Muscle of leg (tissue), 3 donors: ENCODE measurements at regions not wholly inside any gene's neighbourhood (a gene's known extent, or its start where the extent isn't known, plus 50 kb on each side); places are given as distances from the start of the nearest gene placed in this dataset.

Source experiments
- DNase-seq: peaks from one replicate; pipeline ENCODE4 v3.0.0; 2013
- H3K27ac ChIP-seq: one replicate; pipeline ENCODE4 v1.5.1; 2013; ENCODE audit warnings: mild to moderate bottlenecking, low read length, control low read depth
- H3K27me3 ChIP-seq: one replicate; pipeline ENCODE4 v1.6.1; 2013; ENCODE audit warnings: low read length; ENCODE audit not compliant: control insufficient read depth, insufficient read depth
- H3K36me3 ChIP-seq: one replicate; pipeline ENCODE4 v1.6.1; 2013; ENCODE audit warnings: low read length; ENCODE audit not compliant: control insufficient read depth, insufficient read depth
- H3K4me1 ChIP-seq: one replicate; pipeline ENCODE4 v1.6.1; 2013; ENCODE audit warnings: low read length; ENCODE audit not compliant: control insufficient read depth, insufficient read depth
- H3K4me3 ChIP-seq: one replicate; pipeline ENCODE4 v1.5.1; 2013; ENCODE audit warnings: low read length, control low read depth
- H3K9me3 ChIP-seq: replicated peaks from 2 replicates; pipeline ENCODE4 v1.6.1; 2013; ENCODE audit warnings: low read depth, low read length; ENCODE audit not compliant: control insufficient read depth
- WGBS: methylation state at CpG from one replicate; pipeline ENCODE4 v1.1.5; 2013; ENCODE audit warnings: missing lambda C conversion rate; ENCODE audit not compliant: insufficient coverage; 5-methylcytosine and 5-hydroxymethylcytosine counted together

- no CpG with 5 or more reads among the region's 2 CpGs for WGBS
- H3K4me1 ChIP-seq: no peaks in the 10 kb centered on the region
- DNase-seq: no peak
- no peaks in the 10 kb centered on the region for H3K36me3 ChIP-seq
- no peak overlapping the region for H3K27ac ChIP-seq
- H3K4me3 ChIP-seq: no peak overlapping the region
- peaks cover 4% of the 10 kb centered on the region for H3K9me3 ChIP-seq
- H3K27me3 ChIP-seq: no peaks in the 10 kb centered on the region
Observed at GRCh38 chr4:107562316-107562715, 157.7 kb downstream of the PAPSS1 start.

GRCh38 chr4:107561481-107561880 lies 158.6 kb downstream of the PAPSS1 start:
- Histone ChIP-seq H3K4me1 (no peaks in the 10 kb centered on the region), H3K4me3 (no peak overlapping the region), H3K27me3 (no peaks in the 10 kb centered on the region), H3K36me3 (no peaks in the 10 kb centered on the region), H3K27ac (no peak overlapping the region), H3K9me3 (peaks cover 4% of the 10 kb centered on the region)
- WGBS: no CpG with 5 or more reads among the region's 4 CpGs
- no peak for DNase-seq

GRCh38 chr4:107559653-107560052 lies 160.4 kb downstream of the PAPSS1 start:
- peaks cover 4% of the 10 kb centered on the region for H3K9me3 ChIP-seq
- H3K36me3 ChIP-seq: no peaks in the 10 kb centered on the region
- no peaks in the 10 kb centered on the region for H3K4me1 ChIP-seq
- no peaks in the 10 kb centered on the region for H3K27me3 ChIP-seq
- H3K4me3 ChIP-seq: no peak overlapping the region
- DNase-seq: no peak
- no peak overlapping the region for H3K27ac ChIP-seq

GRCh38 chr4:107552306-107552705 lies 167.7 kb downstream of the PAPSS1 start:
- no CpG with 5 or more reads among the region's 3 CpGs for WGBS
- Histone ChIP-seq H3K4me3 (no peak overlapping the region), H3K4me1 (peaks cover 4% of the 10 kb centered on the region), H3K36me3 (no peaks in the 10 kb centered on the region), H3K9me3 (no peaks in the 10 kb centered on the region), H3K27me3 (no peaks in the 10 kb centered on the region), H3K27ac (no peak overlapping the region)
- no peak for DNase-seq

GRCh38 chr4:107548211-107548905 lies 171.7 kb downstream of the PAPSS1 start:
- no peaks in the 10 kb centered on the region for H3K27me3 ChIP-seq
- no peaks in the 10 kb centered on the region for H3K36me3 ChIP-seq
- 60% methylated on average over 2 of the region's 7 CpGs for WGBS
- H3K27ac ChIP-seq: no peak overlapping the region
- no peaks in the 10 kb centered on the region for H3K9me3 ChIP-seq
- no peak overlapping the region for H3K4me3 ChIP-seq
- peaks cover 4% of the 10 kb centered on the region for H3K4me1 ChIP-seq
- DNase-seq: peak; percentile 37

- peaks cover 4% of the 10 kb centered on the region for H3K4me1 ChIP-seq
- no peaks in the 10 kb centered on the region for H3K27me3 ChIP-seq
- H3K4me3 ChIP-seq: no peak overlapping the region
- no peaks in the 10 kb centered on the region for H3K9me3 ChIP-seq
- no peaks in the 10 kb centered on the region for H3K36me3 ChIP-seq
- DNase-seq: no peak
- WGBS: no CpG with 5 or more reads among the region's 2 CpGs
- H3K27ac ChIP-seq: no peak overlapping the region
Observed at GRCh38 chr4:107546638-107547037, 173.4 kb downstream of the PAPSS1 start.

GRCh38 chr4:107541511-107541910 lies 178.5 kb downstream of the PAPSS1 start:
- no peak for DNase-seq
- no peak overlapping the region for H3K27ac ChIP-seq
- no peaks in the 10 kb centered on the region for H3K27me3 ChIP-seq
- no peak overlapping the region for H3K4me3 ChIP-seq
- no peaks in the 10 kb centered on the region for H3K9me3 ChIP-seq
- H3K4me1 ChIP-seq: no peaks in the 10 kb centered on the region
- WGBS: 87% methylated on average over 2 of the region's 2 CpGs
- H3K36me3 ChIP-seq: no peaks in the 10 kb centered on the region

GRCh38 chr4:107531927-107532326 lies 188.1 kb downstream of the PAPSS1 start:
- Histone ChIP-seq H3K4me1 (no peaks in the 10 kb centered on the region), H3K36me3 (no peaks in the 10 kb centered on the region), H3K27ac (no peak overlapping the region), H3K9me3 (no peaks in the 10 kb centered on the region), H3K4me3 (no peak overlapping the region), H3K27me3 (no peaks in the 10 kb centered on the region)
- DNase-seq: no peak
- WGBS: no CpG with 5 or more reads among the region's 1 CpG

- no peaks in the 10 kb centered on the region for H3K36me3 ChIP-seq
- DNase-seq: no peak
- H3K27ac ChIP-seq: no peak overlapping the region
- no peaks in the 10 kb centered on the region for H3K4me1 ChIP-seq
- H3K4me3 ChIP-seq: no peak overlapping the region
- 23% methylated on average over 2 of the region's 7 CpGs for WGBS
- H3K9me3 ChIP-seq: peaks cover 5% of the 10 kb centered on the region
- H3K27me3 ChIP-seq: no peaks in the 10 kb centered on the region
Observed at GRCh38 chr4:107520368-107520767, 199.7 kb downstream of the PAPSS1 start.

- H3K4me3 ChIP-seq: no peak overlapping the region
- no peaks in the 10 kb centered on the region for H3K27me3 ChIP-seq
- H3K4me1 ChIP-seq: no peaks in the 10 kb centered on the region
- peak; percentile 69 for DNase-seq
- H3K36me3 ChIP-seq: no peaks in the 10 kb centered on the region
- no CpG with 5 or more reads among the region's 1 CpG for WGBS
- H3K9me3 ChIP-seq: peaks cover 6% of the 10 kb centered on the region
- no peak overlapping the region for H3K27ac ChIP-seq
Observed at GRCh38 chr4:107519053-107519452, 201.0 kb downstream of the PAPSS1 start.

- Histone ChIP-seq H3K27me3 (no peaks in the 10 kb centered on the region), H3K4me3 (no peak overlapping the region), H3K4me1 (no peaks in the 10 kb centered on the region), H3K9me3 (peaks cover 6% of the 10 kb centered on the region), H3K36me3 (no peaks in the 10 kb centered on the region), H3K27ac (no peak overlapping the region)
- DNase-seq: no peak
- WGBS: no CpG with 5 or more reads among the region's 1 CpG
Observed at GRCh38 chr4:107518076-107518475, 202.0 kb downstream of the PAPSS1 start.
